GM23338 (cell line): ENCODE measurements at regions not wholly inside any gene's neighbourhood (a gene's known extent, or its start where the extent isn't known, plus 50 kb on each side); places are given as distances from the start of the nearest gene placed in this dataset.

Source experiments
- ATAC-seq: fragments of 200-7000 bp; cut with Tn5 transposase; 3 replicates; pipeline ENCODE4 v1.9.1; 2020
- DNase-seq: peaks from one replicate; pipeline ENCODE4 v3.0.0-alpha.2; 2015; ENCODE audit warnings: low spot score
- H2AFZ ChIP-seq: fragments of 200-600 bp; sonication (generic); 2 replicates; pipeline ENCODE4 v1.8.0; 2016; ENCODE audit warnings: antibody characterized with exemption, mild to moderate bottlenecking, moderate library complexity
- H3F3A ChIP-seq: fragments of 200-600 bp; sonication (generic); replicated peaks from 2 replicates; pipeline ENCODE4 v1.8.0; 2017; ENCODE audit warnings: antibody characterized with exemption, mixed run types, low read depth
- H3K27ac ChIP-seq: fragments of 200-600 bp; sonication (generic); 2 replicates; pipeline ENCODE4 v1.6.1; 2016; ENCODE audit warnings: low read depth
- H3K27me3 ChIP-seq: fragments of 200-600 bp; sonication (generic); 2 replicates; pipeline ENCODE4 v1.8.0; 2016; ENCODE audit warnings: mild to moderate bottlenecking, mixed run types, moderate library complexity; ENCODE audit not compliant: insufficient read depth
- H3K36me3 ChIP-seq: fragments of 200-600 bp; sonication (generic); 2 replicates; pipeline ENCODE4 v1.8.0; 2016; ENCODE audit warnings: mild to moderate bottlenecking; ENCODE audit not compliant: insufficient read depth
- H3K4me1 ChIP-seq: fragments of 200-600 bp; sonication (generic); 2 replicates; pipeline ENCODE4 v1.8.0; 2016; ENCODE audit warnings: mild to moderate bottlenecking, moderate library complexity; ENCODE audit not compliant: insufficient read depth
- H3K4me2 ChIP-seq: fragments of 200-600 bp; sonication (generic); 2 replicates; pipeline ENCODE4 v1.7.1; 2017; ENCODE audit warnings: mixed run types
- H3K4me3 ChIP-seq: fragments of 200-600 bp; sonication (generic); 2 replicates; pipeline ENCODE4 v1.6.1; 2016; ENCODE audit warnings: mixed run types
- H3K79me2 ChIP-seq: fragments of 200-600 bp; sonication (generic); replicated peaks from 2 replicates; pipeline ENCODE4 v1.8.0; 2017; ENCODE audit warnings: mild to moderate bottlenecking; ENCODE audit not compliant: insufficient read depth
- H3K9me2 ChIP-seq: fragments of 200-600 bp; sonication (generic); 2 replicates; pipeline ENCODE4 v1.8.0; 2017; ENCODE audit not compliant: insufficient read depth
- H4K20me1 ChIP-seq: fragments of 200-600 bp; sonication (generic); replicated peaks from 2 replicates; pipeline ENCODE4 v1.8.0; 2017; ENCODE audit warnings: mild to moderate bottlenecking; ENCODE audit not compliant: insufficient read depth
- H3K27ac Mint-ChIP-seq: 2 replicates; pipeline ENCODE4 v1.8.0; 2020; ENCODE audit warnings: inconsistent platforms, mild to moderate bottlenecking, moderate library complexity, mixed read lengths
- H3K27me3 Mint-ChIP-seq: 3 replicates; pipeline ENCODE4 v1.8.0; 2022; ENCODE audit warnings: low read depth, mild to moderate bottlenecking, moderate library complexity, mixed read lengths, inconsistent platforms; ENCODE audit not compliant: insufficient read depth, poor library complexity
- H3K36me3 Mint-ChIP-seq: 3 replicates; pipeline ENCODE4 v1.8.0; 2021; ENCODE audit warnings: low read depth, mild to moderate bottlenecking, inconsistent platforms, moderate library complexity, mixed read lengths
- H3K4me1 Mint-ChIP-seq: 3 replicates; pipeline ENCODE4 v1.8.0; 2020; ENCODE audit warnings: mild to moderate bottlenecking, inconsistent platforms, mixed read lengths
- H3K4me3 Mint-ChIP-seq: 3 replicates; pipeline ENCODE4 v1.8.0; 2021; ENCODE audit warnings: moderate library complexity, mild to moderate bottlenecking, inconsistent platforms, mixed read lengths
- H3K9me3 Mint-ChIP-seq: 3 replicates; pipeline ENCODE4 v1.8.0; 2020; ENCODE audit warnings: moderate library complexity, mild to moderate bottlenecking, inconsistent platforms, mixed read lengths
- CREB1 ChIP-seq: fragments of 250-450 bp; sonication (Bioruptor Pico); IDR thresholded peaks from 2 replicates; pipeline ENCODE4 v1.5.0; 2020; ENCODE audit warnings: low read depth, mild to moderate bottlenecking, moderate library complexity
- ETS1 ChIP-seq: IDR thresholded peaks from 2 replicates; pipeline ENCODE4 v1.6.1; 2016; ENCODE audit warnings: antibody characterized with exemption
- EZH2 ChIP-seq: fragments of 200-600 bp; sonication (generic); IDR thresholded peaks from one replicate; pipeline ENCODE4 v1.8.0; 2017; ENCODE audit warnings: antibody characterized with exemption, mild to moderate bottlenecking, low read depth; ENCODE audit not compliant: unreplicated experiment
- EZH2phosphoT487 ChIP-seq: fragments of 200-600 bp; sonication (generic); IDR thresholded peaks from one replicate; pipeline ENCODE4 v1.8.1; 2018; ENCODE audit warnings: antibody characterized with exemption; ENCODE audit not compliant: unreplicated experiment
- JUNB ChIP-seq: IDR thresholded peaks from one replicate; pipeline ENCODE4 v1.6.1; 2016; ENCODE audit warnings: antibody characterized with exemption; ENCODE audit not compliant: unreplicated experiment
- POLR2AphosphoS5 ChIP-seq: IDR thresholded peaks from 2 replicates; pipeline ENCODE4 v1.6.1; 2016; ENCODE audit warnings: antibody characterized with exemption, low read depth
- STAT1 ChIP-seq: IDR thresholded peaks from one replicate; pipeline ENCODE4 v1.6.1; 2016; ENCODE audit warnings: antibody characterized with exemption; ENCODE audit not compliant: unreplicated experiment
- ZNF114 ChIP-seq: fragments of 250-450 bp; sonication (Bioruptor Pico); IDR thresholded peaks from 2 replicates; pipeline ENCODE4 v1.5.0; 2020; ENCODE audit warnings: mild to moderate bottlenecking, moderate library complexity
- ZNF331 ChIP-seq: fragments of 250-450 bp; sonication (Bioruptor Pico); IDR thresholded peaks from 2 replicates; pipeline ENCODE4 v1.5.0; 2020; ENCODE audit warnings: low read depth, mild to moderate bottlenecking, moderate library complexity
- TF ChIP-seq, protein P1 (sequence below): IDR thresholded peaks from one replicate; pipeline ENCODE4 v1.6.1; 2018; ENCODE audit warnings: antibody characterized with exemption; ENCODE audit not compliant: unreplicated experiment

DNA sequence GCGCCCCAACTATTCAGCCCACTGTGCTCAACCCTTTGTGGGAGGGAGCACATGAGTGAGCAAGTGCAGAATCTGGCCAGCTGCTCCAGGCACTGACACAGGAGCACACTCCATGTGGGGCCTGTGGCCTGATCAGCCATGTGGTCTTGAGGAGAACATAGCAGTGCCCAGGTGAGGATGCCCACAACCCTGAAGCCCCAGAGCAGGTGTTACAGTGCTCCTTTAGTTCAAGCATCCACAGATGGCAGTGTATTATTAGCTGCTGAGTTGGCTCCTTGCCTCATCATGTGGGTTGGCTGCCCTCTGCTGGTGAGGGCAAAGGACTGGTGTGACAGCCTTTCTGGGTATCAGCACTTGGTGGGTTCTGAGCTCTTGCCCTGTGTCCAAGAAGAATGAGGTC lies 1588.2 kb downstream of the SI start (continued):
- TF ChIP-seq, protein P1, sequence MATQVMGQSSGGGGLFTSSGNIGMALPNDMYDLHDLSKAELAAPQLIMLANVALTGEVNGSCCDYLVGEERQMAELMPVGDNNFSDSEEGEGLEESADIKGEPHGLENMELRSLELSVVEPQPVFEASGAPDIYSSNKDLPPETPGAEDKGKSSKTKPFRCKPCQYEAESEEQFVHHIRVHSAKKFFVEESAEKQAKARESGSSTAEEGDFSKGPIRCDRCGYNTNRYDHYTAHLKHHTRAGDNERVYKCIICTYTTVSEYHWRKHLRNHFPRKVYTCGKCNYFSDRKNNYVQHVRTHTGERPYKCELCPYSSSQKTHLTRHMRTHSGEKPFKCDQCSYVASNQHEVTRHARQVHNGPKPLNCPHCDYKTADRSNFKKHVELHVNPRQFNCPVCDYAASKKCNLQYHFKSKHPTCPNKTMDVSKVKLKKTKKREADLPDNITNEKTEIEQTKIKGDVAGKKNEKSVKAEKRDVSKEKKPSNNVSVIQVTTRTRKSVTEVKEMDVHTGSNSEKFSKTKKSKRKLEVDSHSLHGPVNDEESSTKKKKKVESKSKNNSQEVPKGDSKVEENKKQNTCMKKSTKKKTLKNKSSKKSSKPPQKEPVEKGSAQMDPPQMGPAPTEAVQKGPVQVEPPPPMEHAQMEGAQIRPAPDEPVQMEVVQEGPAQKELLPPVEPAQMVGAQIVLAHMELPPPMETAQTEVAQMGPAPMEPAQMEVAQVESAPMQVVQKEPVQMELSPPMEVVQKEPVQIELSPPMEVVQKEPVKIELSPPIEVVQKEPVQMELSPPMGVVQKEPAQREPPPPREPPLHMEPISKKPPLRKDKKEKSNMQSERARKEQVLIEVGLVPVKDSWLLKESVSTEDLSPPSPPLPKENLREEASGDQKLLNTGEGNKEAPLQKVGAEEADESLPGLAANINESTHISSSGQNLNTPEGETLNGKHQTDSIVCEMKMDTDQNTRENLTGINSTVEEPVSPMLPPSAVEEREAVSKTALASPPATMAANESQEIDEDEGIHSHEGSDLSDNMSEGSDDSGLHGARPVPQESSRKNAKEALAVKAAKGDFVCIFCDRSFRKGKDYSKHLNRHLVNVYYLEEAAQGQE = no peak
- TF ChIP-seq ZNF331 (CRISPR knock-in tag) (no peak), ETS1 (no peak)

DNA sequence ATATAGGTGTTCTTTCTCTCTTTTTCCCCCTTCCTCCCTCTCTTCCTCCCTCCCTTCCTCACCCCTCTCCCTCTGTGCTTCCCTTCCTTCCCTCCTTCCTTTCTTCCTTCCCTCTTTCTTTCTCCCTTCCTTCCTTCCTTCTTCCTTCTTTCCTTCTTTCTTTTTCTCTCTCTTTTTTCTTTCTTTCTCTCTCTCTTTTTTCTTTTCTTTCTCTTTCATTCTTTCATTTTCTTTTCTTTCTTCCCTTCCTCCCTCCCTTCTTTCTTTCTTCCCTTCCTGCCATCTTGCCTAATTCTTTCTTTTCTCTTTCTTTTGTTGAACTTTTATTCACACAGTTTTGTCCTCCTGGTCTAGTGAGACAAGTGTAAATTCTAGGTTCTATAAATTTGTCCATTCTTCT lies 1595.6 kb downstream of the SI start:
- H3K27ac Mint-ChIP-seq = no peak overlapping the region
- Histone ChIP-seq H4K20me1 (no peaks in the 10 kb centered on the region), H3K36me3 (no peaks in the 10 kb centered on the region), H3K4me3 (no peak overlapping the region), H3K4me1 (no peaks in the 10 kb centered on the region), H2AFZ (no peak overlapping the region), H3K27ac (no peak overlapping the region), H3F3A (no peaks in the 10 kb centered on the region), H3K9me2 (no peaks in the 10 kb centered on the region), H3K79me2 (no peaks in the 10 kb centered on the region), H3K4me2 (no peak overlapping the region), H3K27me3 (no peaks in the 10 kb centered on the region)
- DNase-seq = no peak
- no peaks in the 10 kb centered on the region for H3K27me3 Mint-ChIP-seq
- ATAC-seq = no peak
- H3K4me1 Mint-ChIP-seq = no peaks in the 10 kb centered on the region
- TF ChIP-seq CREB1 (CRISPR knock-in tag) (no peak), EZH2phosphoT487 (no peak), ZNF331 (CRISPR knock-in tag) (no peak)
- H3K9me3 Mint-ChIP-seq = peaks cover 7% of the 10 kb centered on the region; the same call in 2 of the 3 replicates
- no peaks in the 10 kb centered on the region for H3K36me3 Mint-ChIP-seq
- no peak overlapping the region for H3K4me3 Mint-ChIP-seq

GRCh38 chr3:163481738-163482137 lies 1596.6 kb downstream of the SI start:
- no peak overlapping the region for H3K27ac Mint-ChIP-seq
- no peak overlapping the region for H2AFZ ChIP-seq
- no peaks in the 10 kb centered on the region for H3K4me1 Mint-ChIP-seq
- no peaks in the 10 kb centered on the region for H3K27me3 ChIP-seq
- no peak overlapping the region for H3K27ac ChIP-seq
- no peaks in the 10 kb centered on the region for H3K36me3 ChIP-seq
- H3K27me3 Mint-ChIP-seq = no peaks in the 10 kb centered on the region
- no peak overlapping the region for H3K4me2 ChIP-seq
- H3K36me3 Mint-ChIP-seq = no peaks in the 10 kb centered on the region
- H4K20me1 ChIP-seq = no peaks in the 10 kb centered on the region
- H3F3A ChIP-seq = no peaks in the 10 kb centered on the region
- no peak overlapping the region for H3K4me3 Mint-ChIP-seq
- peaks cover 7% of the 10 kb centered on the region; the same call in 2 of the 3 replicates for H3K9me3 Mint-ChIP-seq
- H3K79me2 ChIP-seq = no peaks in the 10 kb centered on the region
- no peaks in the 10 kb centered on the region for H3K4me1 ChIP-seq
- no peak for DNase-seq
- no peak for ATAC-seq
- H3K4me3 ChIP-seq = no peak overlapping the region
- H3K9me2 ChIP-seq = no peaks in the 10 kb centered on the region
- no peak for TF ChIP-seq EZH2
- TF ChIP-seq ZNF331 (CRISPR knock-in tag) = no peak
- no peak for TF ChIP-seq JUNB
- no peak for TF ChIP-seq EZH2phosphoT487
- no peak for TF ChIP-seq POLR2AphosphoS5
- TF ChIP-seq ZNF114 (CRISPR knock-in tag) = no peak
- no peak for TF ChIP-seq STAT1
